CD14-positive monocyte (primary cell): ENCODE measurements at regions not wholly inside any gene's neighbourhood (a gene's known extent, or its start where the extent isn't known, plus 50 kb on each side); places are given as distances from the start of the nearest gene placed in this dataset.

Experiments
- DNase-seq, 3 donors: peaks; one replicate each; pipeline ENCODE4 v3.0.0-alpha.2; 2011 to 2022
- H2AFZ ChIP-seq: 2 replicates; pipeline ENCODE4 v1.6.0; 2012; ENCODE audit warnings: mild to moderate bottlenecking, low read depth, low read length, inconsistent platforms; ENCODE audit not compliant: insufficient read depth, poor library complexity, severe bottlenecking
- H3K27ac ChIP-seq, 2 donors: 1 replicate in 1 of 2; 2 replicates in 1 of 2; pipeline ENCODE4 v1.5.1; 2012 to 2013; ENCODE audit warnings: low read length in 2 of 2, control low read depth in 1 of 2, inconsistent platforms in 1 of 2, low read depth in 1 of 2, mild to moderate bottlenecking in 1 of 2
- H3K27me3 ChIP-seq, 2 donors: one replicate each; pipeline versions ENCODE4 v1.6.0 to v1.6.1; 2011 to 2013; ENCODE audit warnings: low read length in 2 of 2; ENCODE audit not compliant: control insufficient read depth in 2 of 2, insufficient read depth in 2 of 2
- H3K36me3 ChIP-seq, 2 donors: replicated peaks in 1 of 2; 1 replicate in 1 of 2; 2 replicates in 1 of 2; pipeline versions ENCODE4 v1.5.1 to v1.6.1; 2012 to 2013; ENCODE audit warnings: low read length in 2 of 2, control low read depth in 1 of 2, inconsistent platforms in 1 of 2, mild to moderate bottlenecking in 1 of 2; ENCODE audit not compliant: insufficient read depth in 2 of 2, control insufficient read depth in 1 of 2
- H3K4me1 ChIP-seq, 2 donors: 1 replicate in 1 of 2; 2 replicates in 1 of 2; pipeline versions ENCODE4 v1.5.1 to v1.6.1; 2012 to 2013; ENCODE audit warnings: low read length in 2 of 2, control low read depth in 1 of 2, inconsistent platforms in 1 of 2, mild to moderate bottlenecking in 1 of 2, moderate library complexity in 1 of 2; ENCODE audit not compliant: insufficient read depth in 2 of 2, control insufficient read depth in 1 of 2
- H3K4me2 ChIP-seq: replicated peaks from 2 replicates; pipeline ENCODE3; 2012; ENCODE audit warnings: low read length, moderate library complexity, mild to moderate bottlenecking; ENCODE audit not compliant: poor library complexity, severe bottlenecking; ENCODE audit errors: extremely low read depth
- H3K4me3 ChIP-seq, 3 experiments: fragments of 200-600 bp in 1 of 3; sonication (generic) in 1 of 3; replicated peaks in 1 of 3; 1 replicate in 2 of 3; 2 replicates in 1 of 3; pipeline ENCODE4 v1.5.1; 2011 to 2013; ENCODE audit warnings: low read length in 3 of 3, mild to moderate bottlenecking in 3 of 3, control low read depth in 2 of 3, low read depth in 2 of 3, inconsistent platforms in 1 of 3, moderate library complexity in 1 of 3
- H3K79me2 ChIP-seq: 2 replicates; pipeline ENCODE4 v1.6.0; 2012; ENCODE audit warnings: mild to moderate bottlenecking, control low read depth, inconsistent platforms, low read length, moderate library complexity; ENCODE audit not compliant: insufficient read depth
- H3K9ac ChIP-seq: 2 replicates; pipeline ENCODE4 v1.6.0; 2017; ENCODE audit warnings: low read length, mild to moderate bottlenecking; ENCODE audit not compliant: insufficient read depth, poor library complexity, severe bottlenecking
- H3K9me3 ChIP-seq, 2 donors: replicated peaks in 1 of 2; 1 replicate in 1 of 2; 2 replicates in 1 of 2; pipeline versions ENCODE4 v1.5.1 to v1.6.1; 2012 to 2013; ENCODE audit warnings: low read length in 2 of 2, control low read depth in 1 of 2; ENCODE audit not compliant: control insufficient read depth in 1 of 2, insufficient read depth in 1 of 2
- H4K20me1 ChIP-seq: 2 replicates; pipeline ENCODE4 v1.6.0; 2012; ENCODE audit warnings: mild to moderate bottlenecking, low read length, control low read depth, moderate library complexity; ENCODE audit not compliant: insufficient read depth
- H3K27ac Mint-ChIP-seq, 7 donors: one replicate each; pipeline ENCODE4 v1.8.0; 2020; ENCODE audit warnings: mild to moderate bottlenecking in 7 of 7, mixed read lengths in 7 of 7, moderate library complexity in 6 of 7, inconsistent platforms in 2 of 7
- H3K27me3 Mint-ChIP-seq, 3 donors: one replicate each; pipeline ENCODE4 v1.8.0; 2021 to 2022; ENCODE audit warnings: low read depth in 3 of 3, mild to moderate bottlenecking in 3 of 3, mixed read lengths in 3 of 3, moderate library complexity in 3 of 3, inconsistent platforms in 1 of 3
- H3K36me3 Mint-ChIP-seq, 2 donors: one replicate each; pipeline ENCODE4 v1.8.0; 2020; ENCODE audit warnings: mixed read lengths in 2 of 2, inconsistent platforms in 1 of 2, mild to moderate bottlenecking in 1 of 2
- H3K4me1 Mint-ChIP-seq: one replicate; pipeline ENCODE4 v1.8.0; 2020; ENCODE audit warnings: mild to moderate bottlenecking, mixed read lengths
- H3K4me3 Mint-ChIP-seq, 2 donors: one replicate each; pipeline ENCODE4 v1.8.0; 2020; ENCODE audit warnings: mild to moderate bottlenecking in 2 of 2, mixed read lengths in 2 of 2, moderate library complexity in 1 of 2
- H3K9me3 Mint-ChIP-seq, 7 donors: one replicate each; pipeline ENCODE4 v1.8.0; 2020 to 2022; ENCODE audit warnings: mixed read lengths in 7 of 7, mild to moderate bottlenecking in 6 of 7, moderate library complexity in 6 of 7, inconsistent platforms in 2 of 7
- CTCF ChIP-seq: fragments of 200-600 bp; IDR thresholded peaks from one replicate; pipeline ENCODE4 v1.8.0; 2022; ENCODE audit warnings: antibody characterized with exemption, mild to moderate bottlenecking
- WGBS: methylation state at CpG from one replicate; pipeline ENCODE4 v1.1.5; 2013; ENCODE audit warnings: missing lambda C conversion rate; ENCODE audit not compliant: insufficient coverage; 5-methylcytosine and 5-hydroxymethylcytosine counted together
- intact Hi-C, 2 donors: fragments of 100-400 bp; cut with micrococcal nuclease; formaldehyde crosslinking; loops; one replicate each; pipeline versions ENCODE4 v1.15.0 to v1.15.1; 2023

GRCh38 chr1:214846276-214846675, 236.3 kb upstream of the KCNK2 start:
- H3K4me2 ChIP-seq: no peak overlapping the region
- H3K79me2 ChIP-seq: no peaks in the 10 kb centered on the region
- Mint-ChIP-seq H3K4me1 (no peaks in the 10 kb centered on the region), H3K27ac (no peak overlapping the region), H3K36me3 (no peaks in the 10 kb centered on the region), H3K9me3 (peaks cover 0 to 7% (median 3%) of the 10 kb centered on the region in 7 donors), H3K4me3 (no peak overlapping the region), H3K27me3 (peaks cover 0 to 3% (median 1%) of the 10 kb centered on the region in 3 donors)
- DNase-seq: no peak
- no peak overlapping the region for H2AFZ ChIP-seq
- no peaks in the 10 kb centered on the region for H3K4me1 ChIP-seq
- no peak overlapping the region for H3K27ac ChIP-seq
- no peaks in the 10 kb centered on the region for H4K20me1 ChIP-seq
- no CpG with 5 or more reads among the region's 5 CpGs for WGBS
- intact Hi-C loops: no loop called here
- H3K9me3 ChIP-seq: peaks cover 0 to 5% of the 10 kb centered on the region in 2 donors
- no peak overlapping the region for H3K9ac ChIP-seq
- H3K4me3 ChIP-seq: no peak overlapping the region
- TF ChIP-seq CTCF: no peak
- no peaks in the 10 kb centered on the region for H3K36me3 ChIP-seq
- H3K27me3 ChIP-seq: no peaks in the 10 kb centered on the region

- H3K27ac Mint-ChIP-seq: no peak overlapping the region
- Histone ChIP-seq H3K27ac (no peak overlapping the region), H3K27me3 (no peaks in the 10 kb centered on the region), H3K9me3 (peaks cover 0 to 5% of the 10 kb centered on the region in 2 donors), H3K9ac (no peak overlapping the region), H3K36me3 (no peaks in the 10 kb centered on the region), H2AFZ (no peak overlapping the region), H3K4me1 (no peaks in the 10 kb centered on the region), H3K79me2 (no peaks in the 10 kb centered on the region), H3K4me2 (no peak overlapping the region), H4K20me1 (no peaks in the 10 kb centered on the region), H3K4me3 (no peak overlapping the region)
- DNase-seq: no peak
- no peaks in the 10 kb centered on the region for H3K4me1 Mint-ChIP-seq
- 62% methylated on average over 3 of the region's 7 CpGs for WGBS
- H3K27me3 Mint-ChIP-seq: peaks cover 0 to 3% (median 1%) of the 10 kb centered on the region in 3 donors
- intact Hi-C loops: no loop called here
- H3K4me3 Mint-ChIP-seq: no peak overlapping the region
- no peaks in the 10 kb centered on the region for H3K36me3 Mint-ChIP-seq
- TF ChIP-seq CTCF: no peak
- peaks cover 0 to 6% (median 3%) of the 10 kb centered on the region in 7 donors for H3K9me3 Mint-ChIP-seq
Observed at GRCh38 chr1:214847071-214847810, 235.3 kb upstream of the KCNK2 start.
